GM10266 (cell line): ENCODE measurements at regions not wholly inside any gene's neighbourhood (a gene's known extent, or its start where the extent isn't known, plus 50 kb on each side); places are given as distances from the start of the nearest gene placed in this dataset.

ENCODE experiments used
- DNase-seq: peaks from one replicate; pipeline ENCODE4 v3.0.0; 2012; ENCODE audit errors: extremely low spot score
- TF ChIP-seq, protein P1 (sequence below): IDR thresholded peaks from 2 replicates; pipeline ENCODE4 v1.5.1; 2012; ENCODE audit warnings: mild to moderate bottlenecking, low read depth; ENCODE audit not compliant: control insufficient read depth, insufficient read depth; ENCODE audit errors: missing control alignments

- TF ChIP-seq, protein P1, sequence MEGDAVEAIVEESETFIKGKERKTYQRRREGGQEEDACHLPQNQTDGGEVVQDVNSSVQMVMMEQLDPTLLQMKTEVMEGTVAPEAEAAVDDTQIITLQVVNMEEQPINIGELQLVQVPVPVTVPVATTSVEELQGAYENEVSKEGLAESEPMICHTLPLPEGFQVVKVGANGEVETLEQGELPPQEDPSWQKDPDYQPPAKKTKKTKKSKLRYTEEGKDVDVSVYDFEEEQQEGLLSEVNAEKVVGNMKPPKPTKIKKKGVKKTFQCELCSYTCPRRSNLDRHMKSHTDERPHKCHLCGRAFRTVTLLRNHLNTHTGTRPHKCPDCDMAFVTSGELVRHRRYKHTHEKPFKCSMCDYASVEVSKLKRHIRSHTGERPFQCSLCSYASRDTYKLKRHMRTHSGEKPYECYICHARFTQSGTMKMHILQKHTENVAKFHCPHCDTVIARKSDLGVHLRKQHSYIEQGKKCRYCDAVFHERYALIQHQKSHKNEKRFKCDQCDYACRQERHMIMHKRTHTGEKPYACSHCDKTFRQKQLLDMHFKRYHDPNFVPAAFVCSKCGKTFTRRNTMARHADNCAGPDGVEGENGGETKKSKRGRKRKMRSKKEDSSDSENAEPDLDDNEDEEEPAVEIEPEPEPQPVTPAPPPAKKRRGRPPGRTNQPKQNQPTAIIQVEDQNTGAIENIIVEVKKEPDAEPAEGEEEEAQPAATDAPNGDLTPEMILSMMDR, result no peak
- no peak for DNase-seq
Measured at GRCh38 chr14:32009221-32009975, 67.7 kb upstream of the ARHGAP5 start.

GRCh38 chr14:32009976-32010581, 67.0 kb upstream of the ARHGAP5 start:
- no peak for DNase-seq
- TF ChIP-seq, protein P1, result no peak

- DNase-seq, result no peak
Measured at GRCh38 chr14:32010604-32011125, 66.4 kb upstream of the ARHGAP5 start.

DNA sequence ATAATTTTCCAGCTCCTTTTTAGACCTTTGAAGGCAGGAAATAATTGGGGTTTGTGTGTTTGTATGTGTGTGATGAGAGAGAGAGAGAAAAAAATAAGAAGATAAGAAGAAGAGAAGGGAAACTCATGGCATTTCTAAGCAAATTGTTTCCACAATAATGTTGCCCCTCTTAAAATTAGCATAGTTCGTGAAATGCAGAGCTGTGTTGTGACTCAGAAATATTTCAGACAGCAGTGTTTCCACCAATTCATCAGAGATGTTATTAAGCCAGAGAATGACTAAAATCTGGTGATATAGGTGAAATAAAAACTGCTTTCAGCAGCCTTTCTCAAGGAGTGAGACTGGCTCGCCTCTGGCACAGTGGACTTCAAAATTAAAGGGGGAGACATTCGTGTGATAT, 65.9 kb upstream of the ARHGAP5 start:
- no peak for DNase-seq
- TF ChIP-seq, protein P1, result no peak

More at GRCh38 chr14:32010604-32011125, 66.4 kb upstream of the ARHGAP5 start:
- TF ChIP-seq, protein P1, result no peak

DNA sequence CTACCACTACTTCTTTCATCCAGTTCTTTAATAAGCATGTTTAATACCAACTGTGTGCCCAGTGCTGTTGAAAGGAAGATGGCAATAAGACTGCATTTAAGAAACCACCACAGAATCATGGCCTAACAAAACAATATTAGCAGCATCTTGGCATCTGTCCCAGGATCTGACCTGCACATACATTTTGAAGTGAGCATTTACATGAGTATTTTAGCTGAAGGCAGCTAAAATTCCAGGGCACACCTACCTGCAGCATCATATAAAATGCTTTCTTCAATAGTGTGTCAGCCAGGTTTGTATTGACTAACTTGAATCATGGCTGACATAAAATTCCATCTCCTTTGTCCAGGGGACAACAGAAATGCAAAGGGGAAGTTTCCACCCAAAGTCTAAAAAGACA, 65.0 kb upstream of the ARHGAP5 start:
- no peak for DNase-seq

DNA sequence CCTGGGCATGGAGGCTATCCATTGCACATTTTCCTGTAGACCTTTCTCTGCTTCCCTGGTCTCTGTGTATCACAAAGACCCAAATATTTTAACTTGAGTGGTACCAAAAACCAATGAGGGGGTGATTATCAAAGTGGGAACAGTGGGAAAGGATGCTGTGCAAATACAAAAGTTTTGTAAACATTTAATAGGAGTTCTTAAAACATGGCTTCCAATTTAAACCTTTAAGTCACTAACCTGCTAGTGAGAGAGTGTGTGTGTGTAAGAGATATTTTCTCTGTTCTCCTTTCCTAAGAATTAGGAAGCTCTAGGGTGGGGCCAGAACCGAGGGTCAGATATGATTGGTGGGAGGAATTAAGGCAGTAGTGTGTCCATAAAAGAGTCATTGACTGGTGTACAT, 64.5 kb upstream of the ARHGAP5 start:
- TF ChIP-seq, protein P1, result no peak
- DNase-seq, result no peak

More for the DNA sequence above, 65.0 kb upstream of the ARHGAP5 start:
- TF ChIP-seq, protein P1, result no peak

- TF ChIP-seq, protein P1, result no peak
- no peak for DNase-seq
Measured at GRCh38 chr14:32013083-32013482, 64.0 kb upstream of the ARHGAP5 start.
